ENCODE measurements at regions not wholly inside any gene's neighbourhood (a gene's known extent, or its start where the extent isn't known, plus 50 kb on each side); places are given as distances from the start of the nearest gene placed in this dataset.
"Not testable (repeated sequence)": the region's sequence is repeated elsewhere in the genome, so short reads cannot be mapped to it uniquely, and the experiment has no call there.

GRCh38 chr10:6838118-6838517 lies 258.0 kb upstream of the PRKCQ start:
- no peak overlapping the region for H3K27ac ChIP-seq
- H3K9ac ChIP-seq, result no peak overlapping the region
- no peak overlapping the region for H2AFZ ChIP-seq (ENCODE audit: low read depth)
- no peaks in the 10 kb centered on the region for H3K4me1 ChIP-seq (ENCODE audit: low read depth, poor library complexity, severe bottlenecking)
- no peaks in the 10 kb centered on the region for H3K79me2 ChIP-seq (ENCODE audit: insufficient read depth, low read depth)
- H4K20me1 ChIP-seq (ENCODE audit: insufficient read depth), result no peaks in the 10 kb centered on the region
- H3K27me3 ChIP-seq (ENCODE audit: insufficient read depth, low read depth), result no peaks in the 10 kb centered on the region
- TF ChIP-seq CTCF (conservative IDR thresholded peaks at IDR 0.05; ENCODE audit: low read depth, low read length), result peak; percentile 64
- no peaks in the 10 kb centered on the region; the same call in 1 of the 2 replicates for H3K36me3 ChIP-seq (ENCODE audit: insufficient read depth)
- no peak overlapping the region for H3K4me2 ChIP-seq
- H3K4me3 ChIP-seq (IDR thresholded peaks at IDR 0.05; ENCODE audit: insufficient read depth, low read depth, low read length), result no peak overlapping the region

GRCh38 chr10:6833458-6834011 lies 253.5 kb upstream of the PRKCQ start:
- Histone ChIP-seq H4K20me1 (ENCODE audit: insufficient read depth) (no peaks in the 10 kb centered on the region), H3K27me3 (ENCODE audit: insufficient read depth, low read depth) (no peaks in the 10 kb centered on the region), H3K4me1 (ENCODE audit: low read depth, poor library complexity, severe bottlenecking) (no peaks in the 10 kb centered on the region), H3K4me3 (IDR thresholded peaks at IDR 0.05; ENCODE audit: insufficient read depth, low read depth, low read length) (no peak overlapping the region), H3K27ac (no peak overlapping the region), H3K9ac (no peak overlapping the region), H3K79me2 (ENCODE audit: insufficient read depth, low read depth) (no peaks in the 10 kb centered on the region), H3K4me2 (no peak overlapping the region), H3K36me3 (ENCODE audit: insufficient read depth) (no peaks in the 10 kb centered on the region; the same call in 1 of the 2 replicates), H2AFZ (ENCODE audit: low read depth) (no peak overlapping the region)
- no peak for TF ChIP-seq CTCF (conservative IDR thresholded peaks at IDR 0.05; ENCODE audit: low read depth, low read length)

- H3K36me3 ChIP-seq (ENCODE audit: insufficient read depth); H2AFZ ChIP-seq (ENCODE audit: low read depth); H3K4me2 ChIP-seq; H3K79me2 ChIP-seq (ENCODE audit: insufficient read depth, low read depth); H3K27ac ChIP-seq; H3K9ac ChIP-seq; H3K4me1 ChIP-seq (ENCODE audit: low read depth, poor library complexity, severe bottlenecking); H3K4me3 ChIP-seq (IDR thresholded peaks at IDR 0.05; ENCODE audit: insufficient read depth, low read depth, low read length); H3K27me3 ChIP-seq (ENCODE audit: insufficient read depth, low read depth); H4K20me1 ChIP-seq (ENCODE audit: insufficient read depth): not testable (repeated sequence)
Measured at GRCh38 chr10:6830981-6831380, 250.9 kb upstream of the PRKCQ start.

- H3K9ac ChIP-seq, result not testable (repeated sequence)
Measured at GRCh38 chr10:6824793-6825192, 244.7 kb upstream of the PRKCQ start.

GRCh38 chr10:6823770-6824169 lies 243.7 kb upstream of the PRKCQ start:
- Histone ChIP-seq H3K4me2 (no peak overlapping the region), H3K4me3 (IDR thresholded peaks at IDR 0.05; ENCODE audit: insufficient read depth, low read depth, low read length) (no peak overlapping the region), H4K20me1 (ENCODE audit: insufficient read depth) (no peaks in the 10 kb centered on the region), H3K79me2 (ENCODE audit: insufficient read depth, low read depth) (no peaks in the 10 kb centered on the region), H3K9ac (no peak overlapping the region), H3K36me3 (ENCODE audit: insufficient read depth) (no peaks in the 10 kb centered on the region), H2AFZ (ENCODE audit: low read depth) (no peak overlapping the region), H3K27me3 (ENCODE audit: insufficient read depth, low read depth) (no peaks in the 10 kb centered on the region), H3K4me1 (ENCODE audit: low read depth, poor library complexity, severe bottlenecking) (no peaks in the 10 kb centered on the region), H3K27ac (no peak overlapping the region)
- no peak for TF ChIP-seq CTCF (conservative IDR thresholded peaks at IDR 0.05; ENCODE audit: low read depth, low read length)

More at GRCh38 chr10:6824793-6825192, 244.7 kb upstream of the PRKCQ start:
- not testable (repeated sequence) for H2AFZ ChIP-seq (ENCODE audit: low read depth); H3K79me2 ChIP-seq (ENCODE audit: insufficient read depth, low read depth); H3K4me3 ChIP-seq (IDR thresholded peaks at IDR 0.05; ENCODE audit: insufficient read depth, low read depth, low read length); H3K27ac ChIP-seq; H3K4me1 ChIP-seq (ENCODE audit: low read depth, poor library complexity, severe bottlenecking); H3K27me3 ChIP-seq (ENCODE audit: insufficient read depth, low read depth); H4K20me1 ChIP-seq (ENCODE audit: insufficient read depth); H3K4me2 ChIP-seq; H3K36me3 ChIP-seq (ENCODE audit: insufficient read depth)
